ENCODE measurements at regions not wholly inside any gene's neighbourhood (a gene's known extent, or its start where the extent isn't known, plus 50 kb on each side); places are given as distances from the start of the nearest gene placed in this dataset.

DNA sequence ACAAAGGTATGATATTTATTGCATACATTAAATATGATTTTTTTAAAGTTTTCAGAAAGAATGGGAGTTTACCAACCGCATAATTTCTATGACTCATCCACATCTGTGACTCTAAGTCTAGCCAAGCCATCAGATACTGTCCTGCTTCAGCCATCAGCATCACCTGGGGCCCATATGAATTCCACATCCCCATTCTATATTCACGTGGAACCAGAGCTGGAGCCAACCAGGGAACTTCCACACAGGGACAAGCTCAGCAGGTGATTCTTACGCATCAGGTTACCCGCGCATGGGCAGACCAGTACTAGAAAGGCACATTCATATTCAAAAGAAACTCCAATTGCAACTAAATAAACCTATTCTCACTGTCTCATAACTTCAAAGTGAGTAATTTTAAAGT lies 817.7 kb upstream of the IGFBP3 start:
- ChIA-PET CTCF (no interaction called here), POLR2A (no interaction called here)
- no peaks in the 10 kb centered on the region for H3K4me1 Mint-ChIP-seq
- H3K4me3 Mint-ChIP-seq, result no peak overlapping the region
- H3K36me3 Mint-ChIP-seq (ENCODE audit: low read depth), result no peaks in the 10 kb centered on the region
- H3K9me3 Mint-ChIP-seq, result peaks cover 4% of the 10 kb centered on the region
- no peak for DNase-seq
- H3K27me3 Mint-ChIP-seq, result no peaks in the 10 kb centered on the region
- no peak overlapping the region for H3K27ac Mint-ChIP-seq

DNA sequence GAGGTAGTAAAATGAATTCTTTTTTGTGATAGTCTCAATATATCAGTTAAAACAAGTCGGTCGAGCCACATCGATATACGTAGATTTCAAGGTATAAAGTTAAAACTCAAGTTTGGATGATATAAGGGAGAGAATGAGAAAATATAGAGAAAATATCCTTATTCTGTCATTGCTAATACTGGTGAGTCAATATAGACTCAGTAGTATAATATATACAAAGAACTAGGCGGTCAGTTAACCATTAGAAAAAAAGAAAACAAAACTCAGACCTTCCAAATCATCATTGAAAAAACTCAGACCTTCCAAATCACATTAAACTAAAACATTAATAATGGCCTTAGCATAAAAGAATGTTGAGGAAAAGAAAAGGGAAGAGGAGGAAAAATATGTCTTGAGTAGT lies 817.1 kb upstream of the IGFBP3 start:
- no peak overlapping the region for H3K4me3 Mint-ChIP-seq
- no peak for DNase-seq
- ChIA-PET POLR2A (no interaction called here), CTCF (no interaction called here)
- no peaks in the 10 kb centered on the region for H3K27me3 Mint-ChIP-seq
- H3K4me1 Mint-ChIP-seq, result no peaks in the 10 kb centered on the region
- no peaks in the 10 kb centered on the region for H3K36me3 Mint-ChIP-seq (ENCODE audit: low read depth)
- H3K27ac Mint-ChIP-seq, result no peak overlapping the region
- peaks cover 4% of the 10 kb centered on the region for H3K9me3 Mint-ChIP-seq

DNA sequence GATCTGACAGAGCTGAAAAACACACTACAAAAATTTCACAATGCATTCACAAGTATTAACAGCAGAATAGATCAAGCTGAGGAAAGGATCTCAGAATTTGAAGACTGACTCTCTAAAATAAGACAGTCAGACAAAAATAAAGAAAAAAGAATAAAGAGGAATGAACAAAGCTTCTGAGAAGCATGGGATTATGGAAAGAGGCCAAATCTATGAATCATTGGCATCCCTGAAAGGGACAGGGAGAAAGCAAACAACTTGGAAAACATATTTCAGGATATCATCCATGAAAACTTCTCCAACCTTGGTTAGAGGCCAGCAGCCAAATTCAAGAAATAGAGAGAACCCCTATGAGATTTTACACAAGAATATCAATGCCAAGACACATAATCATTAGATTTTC lies 804.8 kb upstream of the IGFBP3 start:
- Mint-ChIP-seq H3K9me3 (no peaks in the 10 kb centered on the region), H3K27me3 (no peaks in the 10 kb centered on the region), H3K4me1 (no peaks in the 10 kb centered on the region), H3K27ac (no peak overlapping the region), H3K36me3 (ENCODE audit: low read depth) (no peaks in the 10 kb centered on the region), H3K4me3 (no peak overlapping the region)
- no peak for DNase-seq
- ChIA-PET POLR2A (no interaction called here), CTCF (no interaction called here)

- no peak for DNase-seq
- no peaks in the 10 kb centered on the region for H3K36me3 Mint-ChIP-seq (ENCODE audit: low read depth)
- CTCF ChIA-PET, result no interaction called here
- H3K27ac Mint-ChIP-seq, result no peak overlapping the region
- no peaks in the 10 kb centered on the region for H3K9me3 Mint-ChIP-seq
- H3K27me3 Mint-ChIP-seq, result no peaks in the 10 kb centered on the region
- no peaks in the 10 kb centered on the region for H3K4me1 Mint-ChIP-seq
- POLR2A ChIA-PET, result no interaction called here
- H3K4me3 Mint-ChIP-seq, result no peak overlapping the region
Observed at GRCh38 chr7:46725136-46725535, 804.1 kb upstream of the IGFBP3 start.

DNA sequence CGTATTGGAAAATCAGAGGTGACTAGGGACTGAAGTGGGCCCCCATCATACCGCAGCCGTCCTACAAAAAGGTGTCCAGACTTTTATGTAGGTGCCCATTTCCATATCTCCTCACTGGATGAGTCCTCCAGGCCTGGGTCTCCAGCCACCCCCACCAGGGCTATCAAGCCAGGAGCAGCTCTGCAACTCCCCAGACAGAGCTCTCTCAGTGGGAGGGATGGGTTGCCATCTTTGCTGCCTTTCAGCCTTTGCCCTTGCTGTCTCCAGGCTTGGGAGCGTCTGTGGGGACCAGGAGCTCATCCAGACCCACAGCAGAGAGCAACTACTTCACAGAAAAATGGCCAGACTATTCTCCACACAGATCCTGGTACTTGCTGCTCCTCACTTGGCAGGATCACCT lies 802.7 kb upstream of the IGFBP3 start:
- H3K27ac Mint-ChIP-seq, result no peak overlapping the region
- H3K9me3 Mint-ChIP-seq, result no peaks in the 10 kb centered on the region
- POLR2A ChIA-PET, result no interaction called here
- CTCF ChIA-PET, result no interaction called here
- no peaks in the 10 kb centered on the region for H3K27me3 Mint-ChIP-seq
- DNase-seq, result no peak
- no peak overlapping the region for H3K4me3 Mint-ChIP-seq
- H3K4me1 Mint-ChIP-seq, result no peaks in the 10 kb centered on the region
- H3K36me3 Mint-ChIP-seq (ENCODE audit: low read depth), result no peaks in the 10 kb centered on the region

DNA sequence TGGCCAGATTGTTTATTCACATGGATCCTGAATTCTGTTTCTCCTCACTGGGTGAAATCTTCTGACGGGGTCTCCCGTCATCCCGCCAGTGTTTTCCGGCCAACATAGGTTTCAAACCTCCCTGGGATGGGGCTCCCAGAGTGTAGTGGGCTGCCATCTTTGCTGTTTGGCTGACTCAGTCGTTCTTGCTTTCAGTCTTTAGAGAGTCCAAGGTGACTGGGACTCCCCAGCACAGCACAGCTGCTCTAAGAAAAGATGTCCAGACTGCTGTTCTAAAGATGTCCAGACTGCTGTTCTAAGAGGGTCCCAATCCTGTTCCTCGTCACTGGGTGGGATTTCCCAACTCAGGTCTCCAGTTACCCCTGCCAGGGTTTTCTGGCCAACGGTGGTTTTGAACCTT lies 801.9 kb upstream of the IGFBP3 start:
- CTCF ChIA-PET, result no interaction called here
- H3K9me3 Mint-ChIP-seq, result no peaks in the 10 kb centered on the region
- no peaks in the 10 kb centered on the region for H3K36me3 Mint-ChIP-seq (ENCODE audit: low read depth)
- H3K4me1 Mint-ChIP-seq, result no peaks in the 10 kb centered on the region
- H3K4me3 Mint-ChIP-seq, result no peak overlapping the region
- POLR2A ChIA-PET, result no interaction called here
- H3K27me3 Mint-ChIP-seq, result no peaks in the 10 kb centered on the region
- H3K27ac Mint-ChIP-seq, result no peak overlapping the region
- DNase-seq, result no peak

GRCh38 chr7:46720761-46721160 lies 799.7 kb upstream of the IGFBP3 start:
- Mint-ChIP-seq H3K4me1 (no peaks in the 10 kb centered on the region), H3K9me3 (no peaks in the 10 kb centered on the region), H3K36me3 (ENCODE audit: low read depth) (no peaks in the 10 kb centered on the region), H3K4me3 (no peak overlapping the region), H3K27me3 (no peaks in the 10 kb centered on the region), H3K27ac (no peak overlapping the region)
- ChIA-PET POLR2A (no interaction called here), CTCF (no interaction called here)
- DNase-seq, result no peak

- H3K27me3 Mint-ChIP-seq, result no peaks in the 10 kb centered on the region
- H3K36me3 Mint-ChIP-seq (ENCODE audit: low read depth), result no peaks in the 10 kb centered on the region
- ChIA-PET POLR2A (no interaction called here), CTCF (no interaction called here)
- DNase-seq, result no peak
- H3K27ac Mint-ChIP-seq, result no peak overlapping the region
- H3K4me3 Mint-ChIP-seq, result no peak overlapping the region
- H3K4me1 Mint-ChIP-seq, result no peaks in the 10 kb centered on the region
- H3K9me3 Mint-ChIP-seq, result no peaks in the 10 kb centered on the region
Observed at GRCh38 chr7:46719616-46720015, 798.5 kb upstream of the IGFBP3 start.

DNA sequence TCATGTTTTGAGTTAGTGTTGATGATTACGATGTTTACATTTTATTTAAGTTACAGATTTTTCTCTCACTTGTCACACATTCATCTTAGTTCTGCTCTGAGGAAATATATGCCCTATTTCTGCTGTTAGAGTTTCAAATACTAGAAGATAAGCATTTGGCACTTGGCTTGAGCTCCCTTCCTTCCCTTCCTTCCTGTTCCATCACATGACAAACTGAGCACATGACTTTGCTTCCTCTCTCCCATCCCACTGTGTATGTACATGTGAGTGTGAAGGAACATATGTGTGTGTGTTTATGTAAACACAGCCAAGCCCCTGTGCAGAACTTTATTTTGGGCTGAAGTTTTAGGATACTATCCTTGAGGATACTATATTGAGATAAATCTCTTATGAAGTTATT lies 795.9 kb upstream of the IGFBP3 start:
- Mint-ChIP-seq H3K4me3 (no peak overlapping the region), H3K36me3 (ENCODE audit: low read depth) (no peaks in the 10 kb centered on the region), H3K27ac (no peak overlapping the region), H3K9me3 (no peaks in the 10 kb centered on the region), H3K27me3 (no peaks in the 10 kb centered on the region), H3K4me1 (no peaks in the 10 kb centered on the region)
- no peak for DNase-seq
- ChIA-PET POLR2A (no interaction called here), CTCF (interaction anchor here (0.8 kb wide), 1 partner anchor 22 kb away, joined by 3 read pairs; no protein-coding TSS in a partner anchor)

- CTCF ChIA-PET, result no interaction called here
Observed at GRCh38 chr7:46715579-46715978, 794.5 kb upstream of the IGFBP3 start.

GRCh38 chr7:46714904-46715303 lies 793.8 kb upstream of the IGFBP3 start:
- Mint-ChIP-seq H3K4me1 (no peaks in the 10 kb centered on the region), H3K27me3 (no peaks in the 10 kb centered on the region), H3K9me3 (no peaks in the 10 kb centered on the region), H3K36me3 (ENCODE audit: low read depth) (no peaks in the 10 kb centered on the region), H3K27ac (no peak overlapping the region), H3K4me3 (no peak overlapping the region)
- CTCF ChIA-PET, result no interaction called here
- POLR2A ChIA-PET, result no interaction called here
- no peak for DNase-seq

More at GRCh38 chr7:46715579-46715978, 794.5 kb upstream of the IGFBP3 start:
- no peaks in the 10 kb centered on the region for H3K4me1 Mint-ChIP-seq
- no peak overlapping the region for H3K27ac Mint-ChIP-seq
- H3K9me3 Mint-ChIP-seq, result no peaks in the 10 kb centered on the region
- H3K36me3 Mint-ChIP-seq (ENCODE audit: low read depth), result no peaks in the 10 kb centered on the region
- no peaks in the 10 kb centered on the region for H3K27me3 Mint-ChIP-seq
- POLR2A ChIA-PET, result no interaction called here
- H3K4me3 Mint-ChIP-seq, result no peak overlapping the region
- DNase-seq, result no peak

- no peaks in the 10 kb centered on the region for H3K36me3 Mint-ChIP-seq (ENCODE audit: low read depth)
- H3K9me3 Mint-ChIP-seq, result no peaks in the 10 kb centered on the region
- DNase-seq, result no peak
- H3K4me3 Mint-ChIP-seq, result no peak overlapping the region
- POLR2A ChIA-PET, result no interaction called here
- H3K27ac Mint-ChIP-seq, result no peak overlapping the region
- no peaks in the 10 kb centered on the region for H3K27me3 Mint-ChIP-seq
- CTCF ChIA-PET, result no interaction called here
- H3K4me1 Mint-ChIP-seq, result no peaks in the 10 kb centered on the region
Observed at GRCh38 chr7:46713868-46714596, 793.0 kb upstream of the IGFBP3 start.

DNA sequence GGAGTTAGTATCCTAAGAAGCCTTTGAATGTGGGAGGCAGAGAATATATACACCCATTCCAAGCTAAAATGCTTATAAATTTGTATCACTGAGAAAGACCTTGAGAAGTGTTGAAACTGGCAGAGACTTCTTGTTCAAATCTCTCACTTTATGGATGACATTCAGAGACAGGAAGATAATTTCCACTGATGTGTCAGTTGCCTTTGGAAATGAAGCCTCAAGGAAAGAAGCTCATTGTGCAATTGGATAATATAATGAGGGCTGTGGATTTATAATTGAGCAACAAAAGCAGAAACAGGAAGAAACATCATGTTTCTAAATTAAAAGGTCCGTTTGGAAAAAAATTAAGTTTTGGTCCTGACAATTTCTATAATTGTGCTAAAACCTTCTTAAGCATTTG lies 789.9 kb upstream of the IGFBP3 start:
- no peak for DNase-seq
- H3K36me3 Mint-ChIP-seq (ENCODE audit: low read depth), result no peaks in the 10 kb centered on the region
- CTCF ChIA-PET, result no interaction called here
- H3K4me1 Mint-ChIP-seq, result no peaks in the 10 kb centered on the region
- no peaks in the 10 kb centered on the region for H3K9me3 Mint-ChIP-seq
- POLR2A ChIA-PET, result no interaction called here
- no peak overlapping the region for H3K4me3 Mint-ChIP-seq
- H3K27me3 Mint-ChIP-seq, result no peaks in the 10 kb centered on the region
- H3K27ac Mint-ChIP-seq, result no peak overlapping the region

DNA sequence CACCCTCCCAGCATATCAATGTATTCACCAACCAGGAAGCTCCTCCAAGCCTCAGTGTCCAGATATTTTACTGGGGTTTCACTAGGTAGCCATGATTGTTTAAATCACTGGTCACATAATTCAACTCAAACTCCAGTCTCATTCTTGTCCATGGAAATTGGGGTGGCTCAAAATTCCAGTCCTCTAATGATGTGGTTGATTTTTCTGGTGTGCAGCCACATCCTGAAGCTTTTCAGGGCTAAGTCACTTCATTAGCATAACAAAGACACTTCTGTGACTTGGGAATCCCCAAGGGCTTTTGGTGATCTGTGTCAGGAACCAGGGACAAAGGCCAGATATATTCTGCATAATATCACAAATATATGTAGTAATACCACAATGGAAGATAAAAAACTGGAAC lies 786.9 kb upstream of the IGFBP3 start:
- H3K9me3 Mint-ChIP-seq, result no peaks in the 10 kb centered on the region
- H3K4me1 Mint-ChIP-seq, result no peaks in the 10 kb centered on the region
- DNase-seq, result no peak
- no peak overlapping the region for H3K4me3 Mint-ChIP-seq
- H3K27ac Mint-ChIP-seq, result no peak overlapping the region
- CTCF ChIA-PET, result no interaction called here
- no peaks in the 10 kb centered on the region for H3K36me3 Mint-ChIP-seq (ENCODE audit: low read depth)
- POLR2A ChIA-PET, result no interaction called here
- H3K27me3 Mint-ChIP-seq, result no peaks in the 10 kb centered on the region

Measured in activated CD4-positive, alpha-beta T cell treated with anti-CD3 and anti-CD28 coated beads, Interleukin-2, amount 10 ng/mL, durations not matched to agents 7 days and 5 days (primary cell).